D341Med (cell line): ENCODE measurements at regions not wholly inside any gene's neighbourhood (a gene's known extent, or its start where the extent isn't known, plus 50 kb on each side); places are given as distances from the start of the nearest gene placed in this dataset.
"Not testable (repeated sequence)": the region's sequence is repeated elsewhere in the genome, so short reads cannot be mapped to it uniquely, and the experiment has no call there.

Source experiments
- DNase-seq: peaks from one replicate; pipeline ENCODE4 v3.0.0; 2012; ENCODE audit warnings: low spot score

GRCh38 chr18:4544142-4544541, 89.0 kb upstream of the DLGAP1 start:
- DNase-seq = no peak

DNA sequence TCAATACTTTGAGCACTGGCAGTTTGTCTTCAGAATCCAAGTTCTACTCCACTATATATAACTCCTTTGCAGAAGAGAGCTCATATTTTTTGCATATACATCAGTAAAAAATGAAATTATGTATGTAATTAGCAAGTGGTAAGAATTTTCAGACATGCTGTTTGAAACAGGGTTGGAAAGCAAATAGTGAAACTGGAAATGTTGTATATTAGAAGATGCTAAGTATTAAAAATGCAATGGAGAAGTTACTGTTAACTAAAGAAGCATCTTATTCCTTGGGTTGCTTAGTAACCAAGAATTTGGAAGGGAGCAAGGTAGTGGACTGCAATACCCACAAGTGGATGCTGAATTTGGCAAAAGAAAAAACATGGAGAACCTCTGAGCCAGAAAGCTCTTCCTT, 88.6 kb upstream of the DLGAP1 start:
- no peak for DNase-seq

GRCh38 chr18:4541588-4541987, 86.5 kb upstream of the DLGAP1 start:
- DNase-seq = no peak

- no peak for DNase-seq
Observed at GRCh38 chr18:4536447-4536846, 81.3 kb upstream of the DLGAP1 start.

DNA sequence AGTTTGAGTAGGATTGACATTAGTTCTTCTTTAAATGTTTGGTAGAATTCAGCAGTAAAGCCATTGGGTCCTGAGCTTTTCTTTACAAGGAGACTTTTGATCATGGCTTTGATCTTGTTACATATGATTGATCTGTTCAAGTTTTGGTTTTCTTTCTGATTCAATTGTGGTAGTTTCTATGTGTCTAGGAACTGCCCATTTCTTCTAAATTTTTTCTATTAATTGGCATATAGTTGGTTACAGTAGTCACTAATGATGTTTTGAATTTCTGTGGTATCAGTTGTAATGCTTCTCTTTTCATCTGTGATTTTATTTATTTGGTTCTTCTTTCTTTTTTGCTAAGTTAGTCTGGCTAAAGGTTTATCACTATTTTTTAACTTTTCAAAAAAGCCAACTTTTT, 73.3 kb upstream of the DLGAP1 start:
- DNase-seq = no peak

DNA sequence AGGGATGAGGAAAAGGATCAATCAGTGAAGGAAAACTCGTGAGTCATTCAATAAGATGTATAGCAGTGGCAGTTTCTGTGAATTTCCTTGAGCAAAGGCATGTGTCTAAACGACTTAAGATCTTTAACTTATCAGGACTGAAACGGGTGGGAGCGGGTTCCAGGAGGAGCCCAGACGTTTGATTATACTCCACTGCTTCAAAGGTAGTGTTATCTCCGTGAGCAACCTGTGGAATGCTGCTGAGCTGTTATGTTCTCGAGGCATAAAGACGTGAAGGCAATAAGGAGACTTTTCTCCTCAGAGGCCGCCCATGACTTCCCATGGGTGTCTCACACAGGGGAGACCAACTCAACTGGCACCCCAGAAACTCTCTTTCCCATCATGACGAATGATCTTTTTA, 72.7 kb upstream of the DLGAP1 start:
- not testable (repeated sequence) for DNase-seq

GRCh38 chr18:4524096-4524495, 69.0 kb upstream of the DLGAP1 start:
- no peak for DNase-seq

DNA sequence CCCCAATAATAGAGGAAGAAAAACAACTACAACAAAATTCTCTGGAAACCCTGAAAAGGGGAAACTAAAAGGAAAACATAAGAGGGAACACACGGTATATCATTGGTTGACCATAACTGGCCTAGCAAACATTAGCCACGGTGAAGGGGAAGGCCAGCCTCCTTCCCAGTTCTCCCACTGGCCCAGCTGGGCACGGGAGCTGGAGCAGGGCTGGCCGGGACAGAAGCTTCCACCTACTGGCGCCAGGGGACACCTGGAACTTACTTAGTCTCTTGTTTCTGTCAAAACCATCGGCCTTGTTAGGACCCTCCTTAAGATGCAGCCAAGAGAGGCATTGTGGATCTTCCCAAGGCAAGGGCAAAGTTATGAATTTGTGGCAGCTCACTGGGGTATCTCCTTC, 56.1 kb upstream of the DLGAP1 start:
- DNase-seq = no peak

DNA sequence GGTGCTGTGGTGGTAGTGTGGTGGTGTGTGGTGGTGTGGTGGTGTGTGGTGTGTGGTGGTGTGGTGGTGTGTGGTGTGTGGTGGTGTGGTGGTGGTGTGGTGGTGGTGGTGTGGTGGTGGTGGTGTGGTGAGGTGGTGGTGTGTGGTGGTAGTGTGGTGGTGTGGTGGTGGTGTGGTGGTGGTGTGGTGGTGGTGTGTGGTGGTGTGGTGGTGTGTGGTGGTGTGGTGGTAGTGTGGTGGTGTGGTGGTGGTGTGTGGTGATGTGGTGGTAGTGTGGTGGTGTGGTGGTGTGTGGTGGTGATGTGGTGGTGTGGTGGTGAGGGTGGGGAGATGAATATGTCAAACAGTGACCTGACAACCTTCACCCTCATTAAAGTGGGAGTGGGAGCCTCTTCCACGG, 55.6 kb upstream of the DLGAP1 start:
- DNase-seq = no peak

- DNase-seq = no peak
Observed at GRCh38 chr18:4510160-4510559, 55.1 kb upstream of the DLGAP1 start.
